HG02642 (cell line): ENCODE measurements at regions not wholly inside any gene's neighbourhood (a gene's known extent, or its start where the extent isn't known, plus 50 kb on each side); places are given as distances from the start of the nearest gene placed in this dataset.

Source experiments
- ATAC-seq: cut with Tn5 transposase; IDR thresholded peaks from one replicate; pipeline ENCODE4 v1.9.1; 2021; ENCODE audit warnings: mild to moderate bottlenecking; ENCODE audit not compliant: unreplicated experiment, poor library complexity

DNA sequence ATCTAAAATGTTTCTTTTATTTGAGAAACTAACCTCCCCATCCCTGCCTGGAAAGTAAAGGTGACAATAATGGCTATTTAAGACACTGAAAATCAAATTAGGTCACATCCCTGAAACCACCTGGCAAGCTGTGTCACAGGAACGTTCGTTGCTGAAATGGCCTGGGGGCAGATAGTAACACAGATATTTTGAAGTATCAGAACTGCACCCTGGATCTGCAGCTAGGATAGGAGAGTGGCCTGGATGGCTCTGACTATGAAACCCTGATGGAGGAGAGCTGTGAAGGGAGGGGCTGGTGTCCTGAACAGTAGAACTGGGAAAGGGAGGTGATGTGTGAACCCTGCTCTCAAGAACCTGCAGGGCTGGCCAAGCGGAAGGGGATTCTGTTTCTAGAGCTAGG lies 648.3 kb upstream of the CFAP20DC start:
- no peak for ATAC-seq

GRCh38 chr3:59696783-59697182 lies 647.0 kb upstream of the CFAP20DC start:
- no peak for ATAC-seq

- ATAC-seq: no peak
Measured at GRCh38 chr3:59695860-59696259, 646.0 kb upstream of the CFAP20DC start.

DNA sequence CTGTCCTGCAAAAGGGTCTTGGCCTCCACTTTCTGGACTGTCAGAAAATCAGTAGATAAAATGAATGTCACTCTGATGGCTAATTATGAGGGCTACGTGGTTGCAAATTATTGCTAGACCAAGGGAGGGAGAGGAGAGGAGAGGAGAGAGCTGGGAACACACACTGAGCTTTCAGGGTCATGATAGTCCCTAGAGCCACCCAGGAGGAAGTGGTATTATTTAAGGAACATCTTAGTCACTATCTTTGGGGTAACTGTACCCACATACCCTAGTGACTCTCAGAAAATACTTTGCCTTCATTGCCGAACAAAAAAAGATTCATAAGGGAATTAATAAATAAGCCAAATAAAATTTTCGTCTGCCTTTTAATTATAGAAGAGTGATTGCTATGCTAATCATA lies 642.3 kb upstream of the CFAP20DC start:
- no peak for ATAC-seq

DNA sequence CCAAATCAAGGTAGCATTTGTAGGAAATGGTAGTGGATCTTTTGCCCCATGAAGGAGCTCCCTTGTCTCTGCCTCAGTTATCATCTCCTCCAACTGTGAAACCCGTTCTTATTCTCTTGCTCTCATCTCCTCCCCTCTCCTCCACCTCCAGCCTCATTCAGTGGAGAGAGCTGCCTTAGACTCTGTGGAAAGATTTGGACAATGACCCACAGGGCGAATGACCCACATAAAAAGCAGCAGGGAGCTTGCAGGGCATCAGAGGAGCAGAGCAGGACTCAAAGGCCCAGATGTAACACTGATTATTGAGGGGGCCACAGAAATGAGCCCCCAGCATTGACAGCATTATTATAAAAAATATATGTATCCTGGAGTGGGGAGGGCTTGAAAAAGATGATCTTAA lies 641.1 kb upstream of the CFAP20DC start:
- no peak for ATAC-seq

DNA sequence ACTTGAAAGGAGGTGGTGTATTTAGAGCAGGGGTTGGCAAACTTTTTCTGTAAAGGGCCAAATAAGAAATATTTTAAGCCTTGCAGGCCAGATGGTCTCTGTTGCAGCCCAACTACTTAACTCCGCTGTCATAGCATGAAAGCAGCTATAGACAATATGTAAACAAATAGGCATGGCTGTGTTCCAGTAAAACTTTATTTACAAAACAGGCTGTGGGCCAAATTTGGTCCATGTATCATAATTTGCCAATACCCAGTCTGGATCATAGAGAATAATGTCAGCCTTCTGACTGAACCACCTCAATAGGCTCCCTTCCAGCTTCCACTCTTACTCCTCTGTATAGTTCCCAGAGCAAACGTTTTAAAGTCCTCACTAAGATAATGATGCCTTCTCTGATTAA lies 638.8 kb upstream of the CFAP20DC start:
- no peak for ATAC-seq

DNA sequence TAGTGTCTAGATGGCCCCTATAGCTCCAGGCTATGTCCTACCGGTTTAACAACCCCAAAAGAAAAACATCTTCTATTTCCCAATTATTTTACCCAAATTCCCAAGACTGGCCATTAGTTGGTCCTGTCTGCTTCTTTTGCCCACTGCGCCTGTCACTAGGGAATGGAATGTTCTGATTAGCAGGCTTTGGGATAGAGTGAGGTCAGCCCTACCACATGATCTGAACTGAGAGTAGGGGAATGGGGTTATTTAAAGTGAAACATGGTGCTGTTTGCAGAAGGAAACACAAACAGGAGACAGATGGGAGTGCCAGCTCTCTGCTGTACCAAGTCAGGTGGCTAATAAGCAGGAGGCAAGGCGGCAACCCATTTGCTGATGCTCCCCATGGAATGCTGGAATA lies 635.6 kb upstream of the CFAP20DC start:
- ATAC-seq: no peak

DNA sequence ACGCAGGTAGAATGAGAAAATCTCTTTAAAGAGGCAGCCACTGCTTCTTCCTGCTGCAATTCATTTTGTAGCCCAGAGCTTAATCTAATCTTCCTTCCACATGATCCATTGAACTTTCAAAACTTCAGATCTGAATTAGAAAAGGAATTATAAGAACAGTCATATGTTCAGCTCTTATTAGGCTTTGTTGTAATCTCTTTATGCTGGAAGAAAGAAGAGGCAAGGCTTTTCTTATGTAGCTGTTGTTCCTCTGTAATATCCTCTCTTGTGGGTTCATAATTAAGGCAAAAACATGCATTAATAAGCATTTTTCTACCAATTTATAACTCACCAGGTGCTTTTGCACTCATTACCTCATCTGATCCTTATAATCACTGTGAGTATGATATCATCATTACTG lies 634.9 kb upstream of the CFAP20DC start:
- ATAC-seq: no peak

DNA sequence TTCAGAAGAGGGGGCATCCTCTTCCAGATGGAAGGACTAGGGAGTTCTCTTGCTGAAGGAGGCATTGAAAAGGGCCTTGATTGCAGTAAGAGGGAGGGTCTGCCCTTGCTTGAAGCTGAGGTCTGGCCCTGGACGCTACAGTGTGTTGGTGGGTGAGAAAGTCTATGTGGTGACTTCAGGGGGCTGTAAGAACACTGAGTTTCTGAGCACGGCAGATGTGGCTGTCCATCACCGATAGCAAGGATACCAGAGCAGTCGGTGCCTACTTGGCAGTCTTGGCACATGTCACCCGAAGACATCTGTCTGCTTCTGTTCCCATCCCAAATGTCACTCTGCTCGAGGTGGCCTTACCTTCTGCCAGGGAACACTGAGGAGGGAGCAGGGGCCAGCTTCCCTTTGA lies 631.1 kb upstream of the CFAP20DC start:
- no peak for ATAC-seq

- ATAC-seq: no peak
Measured at GRCh38 chr3:59677747-59678702, 628.2 kb upstream of the CFAP20DC start.

DNA sequence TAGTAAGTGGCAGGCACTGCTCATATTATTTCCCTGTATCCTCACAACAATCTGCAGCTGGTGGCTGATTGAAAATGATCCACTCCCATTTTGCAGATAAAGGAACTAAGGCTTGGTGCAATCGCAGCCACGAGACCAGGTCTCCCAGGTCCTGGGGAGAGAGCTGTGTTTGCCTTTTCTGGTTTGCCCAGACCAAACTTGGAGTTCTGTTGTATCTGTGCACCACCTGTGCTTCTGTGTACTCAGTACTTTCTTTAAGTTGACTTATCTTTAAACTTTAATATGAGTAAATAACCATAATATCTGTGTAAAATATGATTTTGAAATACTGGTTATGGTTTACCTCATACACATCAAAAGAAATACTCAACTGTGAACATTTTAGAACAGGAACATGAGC lies 625.7 kb upstream of the CFAP20DC start:
- no peak for ATAC-seq

DNA sequence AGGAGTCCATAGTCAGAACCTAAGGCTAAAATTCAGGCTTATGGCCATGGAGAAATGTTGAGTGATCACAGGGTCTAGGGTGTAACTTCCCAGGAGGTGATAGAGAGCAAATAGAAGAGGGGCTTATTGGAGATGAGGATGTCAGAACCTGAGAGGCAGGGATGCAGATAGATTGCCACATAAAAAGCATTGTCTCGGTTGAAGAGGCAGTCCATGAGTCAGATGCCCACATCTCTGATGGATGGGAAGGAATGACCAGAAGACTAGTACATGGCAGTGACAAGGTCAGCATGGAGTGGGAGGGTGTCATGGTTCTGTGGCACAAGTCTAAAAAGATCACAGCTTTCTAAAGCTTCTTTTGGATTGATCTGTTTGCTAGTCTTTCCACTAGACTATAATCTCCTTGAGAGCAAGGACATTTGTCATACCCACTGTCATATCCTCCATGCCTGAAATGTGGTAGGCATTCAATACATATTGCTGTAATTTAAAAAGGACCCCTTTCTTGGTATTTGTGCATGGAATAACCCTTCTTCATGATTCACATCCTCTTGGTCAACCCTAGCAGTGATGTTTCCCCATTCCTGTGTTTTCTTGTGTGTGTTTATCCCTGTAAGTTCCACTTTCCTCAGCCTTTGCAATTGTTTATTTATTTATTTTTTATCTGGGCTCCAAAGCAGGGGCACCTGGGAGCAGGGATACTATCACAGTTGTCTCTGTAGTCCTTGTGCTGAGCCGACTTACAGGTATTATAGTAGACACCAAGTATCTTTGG lies 613.4 kb upstream of the CFAP20DC start:
- ATAC-seq: no peak

DNA sequence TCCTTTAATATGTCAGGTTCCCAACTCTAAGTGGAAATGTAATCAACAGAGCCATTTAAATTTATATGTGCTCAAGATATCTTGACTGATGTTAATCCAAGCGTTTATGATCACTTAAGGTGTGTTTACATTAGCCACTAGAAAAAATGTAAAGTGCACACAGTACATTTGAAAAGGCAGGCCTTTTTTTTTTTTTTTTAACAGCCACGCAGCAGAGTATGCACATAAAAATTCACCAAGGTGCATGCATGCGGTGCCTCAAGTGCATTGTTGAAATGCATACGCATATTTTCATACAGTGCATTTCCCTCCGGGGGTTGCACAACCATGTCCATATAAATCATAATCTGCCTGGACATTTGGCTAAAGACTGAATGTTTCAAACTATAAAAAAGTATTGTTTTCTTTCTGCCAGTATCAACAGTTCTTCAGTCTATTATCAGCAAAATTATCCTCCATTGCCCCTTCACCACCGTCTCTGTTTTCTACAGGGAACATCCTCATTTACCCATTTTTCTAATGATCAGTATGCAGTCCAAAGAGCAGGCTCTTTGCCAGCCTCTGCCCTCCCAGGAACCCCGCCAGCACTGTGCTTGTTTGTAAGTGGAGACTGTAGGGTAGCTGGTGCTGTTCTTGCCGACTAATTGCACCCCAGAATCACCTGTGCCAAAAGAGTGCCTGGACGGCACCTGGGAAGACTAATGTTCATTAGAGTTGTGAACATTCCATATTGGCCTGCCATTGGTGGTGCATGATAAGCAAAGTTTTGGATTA lies 611.2 kb upstream of the CFAP20DC start:
- no peak for ATAC-seq

DNA sequence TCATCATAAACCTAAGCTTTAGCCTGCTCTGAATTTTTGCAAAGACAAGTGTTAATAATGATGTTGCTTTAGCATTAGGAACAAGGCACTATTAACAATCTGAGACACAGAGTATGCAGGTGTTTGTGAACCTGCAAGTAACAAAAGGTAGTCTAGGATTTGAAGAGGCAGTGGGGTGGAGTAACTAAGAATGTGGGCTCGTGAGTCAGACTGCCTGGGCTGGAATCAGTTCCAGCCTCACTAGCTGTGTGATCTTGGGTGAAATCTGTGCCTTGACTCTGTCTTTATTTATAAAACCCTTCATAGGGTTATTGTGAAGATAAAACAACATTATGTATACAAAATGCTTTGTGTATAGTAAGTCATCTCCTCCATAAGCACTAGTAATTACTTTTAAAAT lies 610.6 kb upstream of the CFAP20DC start:
- no peak for ATAC-seq

DNA sequence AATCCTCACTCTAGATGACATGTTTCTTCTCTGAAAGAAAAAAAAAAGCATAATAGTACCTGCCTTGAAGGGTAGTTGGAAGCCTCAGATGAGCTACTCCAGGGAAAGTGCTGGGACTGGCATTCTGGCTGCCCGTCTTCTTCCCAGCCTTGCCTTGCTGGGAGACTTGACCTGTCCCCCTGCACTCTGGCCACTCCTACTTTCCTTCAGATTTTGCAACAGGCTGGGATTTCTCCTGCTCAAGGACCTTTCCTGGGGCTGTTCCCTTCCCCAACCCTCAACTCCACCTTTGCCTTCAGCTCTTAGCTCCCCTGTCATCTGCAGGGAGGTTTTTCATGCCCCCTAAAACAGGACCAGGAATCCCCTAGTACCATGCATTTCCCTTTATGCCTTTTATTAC lies 609.9 kb upstream of the CFAP20DC start:
- ATAC-seq: no peak

DNA sequence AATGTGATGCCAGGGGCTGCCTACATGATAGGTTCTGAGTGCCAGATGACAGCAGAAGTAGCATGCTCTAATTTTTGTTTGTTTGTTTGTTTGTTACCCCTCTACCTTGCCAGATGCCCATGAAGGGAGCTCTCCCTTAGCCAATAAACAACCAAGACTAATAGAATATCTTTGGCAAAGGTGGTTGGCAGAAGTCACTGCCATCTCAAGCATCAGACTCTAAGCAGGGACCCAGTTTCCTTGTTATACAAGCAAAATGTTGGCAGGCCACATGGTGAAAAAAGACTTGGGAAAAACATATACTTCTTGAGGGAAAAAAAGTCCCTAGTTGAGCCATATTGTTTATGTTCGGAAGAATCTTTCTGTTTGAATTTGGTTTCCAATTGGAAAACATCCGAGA lies 609.0 kb upstream of the CFAP20DC start:
- no peak for ATAC-seq

DNA sequence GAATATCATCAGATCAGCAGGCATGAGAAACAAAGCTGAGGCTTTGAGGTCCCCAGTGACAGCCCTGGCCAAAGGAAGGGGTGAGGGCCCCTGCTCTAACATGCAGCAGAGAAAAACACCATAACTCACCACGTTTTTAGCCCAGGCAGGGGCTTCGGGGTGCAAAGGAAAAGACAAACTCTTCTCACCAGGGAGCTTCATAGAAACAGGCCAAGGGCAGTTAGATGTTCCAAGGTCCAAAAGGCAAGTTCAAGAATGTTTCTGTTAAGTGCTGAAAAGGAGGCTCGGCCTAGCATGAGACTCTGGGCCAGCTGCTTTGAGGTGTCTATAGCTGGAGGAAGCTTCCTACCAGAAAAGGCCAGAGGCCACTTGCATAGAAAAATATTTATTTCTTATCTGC lies 608.4 kb upstream of the CFAP20DC start:
- ATAC-seq: no peak

- no peak for ATAC-seq
Measured at GRCh38 chr3:59655418-59656015, 605.7 kb upstream of the CFAP20DC start.

DNA sequence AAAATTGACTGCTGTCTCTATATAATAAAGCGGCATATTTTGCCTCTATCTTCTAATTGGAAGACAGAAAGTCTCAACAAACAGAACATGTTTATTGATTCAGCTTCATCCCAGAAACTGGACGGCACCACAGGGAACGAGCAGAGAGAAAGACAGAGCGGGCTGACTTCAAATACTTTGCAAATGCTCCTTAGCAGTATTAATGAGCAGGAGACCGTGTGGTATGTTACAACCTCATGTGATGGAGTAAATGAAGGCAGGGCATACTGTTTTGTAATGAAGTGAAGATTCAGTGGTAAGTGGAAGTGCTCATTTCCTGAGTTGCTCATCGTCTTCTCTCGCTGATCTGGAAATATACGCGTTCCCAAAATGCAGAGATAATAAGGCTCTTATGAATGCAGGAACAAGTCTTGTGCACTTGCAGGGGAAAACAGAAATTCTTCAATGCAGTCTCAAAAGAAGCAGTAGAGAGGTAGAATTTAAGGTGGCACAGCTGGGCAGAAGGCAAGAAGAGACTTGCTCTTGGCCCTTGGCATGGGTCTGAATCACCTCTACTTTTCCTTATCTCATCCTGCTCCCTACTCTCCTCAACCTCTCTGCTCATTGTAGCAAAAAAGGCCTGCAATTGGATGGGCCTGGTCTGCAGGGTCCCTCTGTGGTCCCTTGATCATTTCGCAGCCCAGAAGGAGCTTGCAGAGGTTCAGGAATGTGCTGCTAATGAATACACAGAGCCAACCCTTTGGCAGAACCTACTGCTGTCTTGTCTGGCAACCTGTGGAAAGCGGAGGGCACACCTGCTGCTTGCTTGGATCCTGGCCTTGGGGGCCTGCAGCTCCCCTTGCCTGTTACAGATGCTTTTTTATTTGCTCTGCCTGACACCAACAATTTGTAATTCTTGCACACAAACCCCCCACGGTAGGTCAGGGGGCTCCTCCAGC lies 604.9 kb upstream of the CFAP20DC start:
- no peak for ATAC-seq
